Erythroblast (primary cell): ENCODE measurements at regions not wholly inside any gene's neighbourhood (a gene's known extent, or its start where the extent isn't known, plus 50 kb on each side); places are given as distances from the start of the nearest gene placed in this dataset.

Experiments used
- GATA1 ChIP-seq: IDR thresholded peaks from 2 replicates; pipeline ENCODE4 v1.6.1; 2011; ENCODE audit warnings: low read depth, mild to moderate bottlenecking, control low read depth, low read length, moderate library complexity
- POLR2A ChIP-seq: IDR thresholded peaks from 2 replicates; pipeline ENCODE4 v1.6.1; 2011; ENCODE audit warnings: mild to moderate bottlenecking, low read length

DNA sequence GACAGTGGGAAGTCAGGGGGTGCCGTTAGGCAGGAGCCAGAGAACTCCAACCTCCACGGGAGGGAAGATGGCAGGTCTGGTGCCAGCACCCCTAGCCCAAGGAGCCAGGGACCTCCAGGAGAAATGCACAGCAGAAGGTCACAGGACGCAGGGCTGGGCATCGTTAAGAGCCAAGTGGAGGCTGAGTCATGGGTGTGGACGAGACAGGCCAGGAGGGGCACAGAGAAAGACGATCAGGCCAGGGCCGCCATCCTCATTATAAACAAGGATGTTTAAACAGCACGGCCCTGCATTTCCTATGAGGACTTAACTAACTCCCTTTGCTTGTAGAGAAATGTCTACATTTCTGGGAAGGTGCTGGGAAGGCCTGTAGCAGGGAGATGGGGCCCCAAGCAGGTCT lies 77.9 kb upstream of the FZD10 start:
- TF ChIP-seq POLR2A (no peak), GATA1 (no peak)
